ENCODE measurements at regions not wholly inside any gene's neighbourhood (a gene's known extent, or its start where the extent isn't known, plus 50 kb on each side); places are given as distances from the start of the nearest gene placed in this dataset.

DNA sequence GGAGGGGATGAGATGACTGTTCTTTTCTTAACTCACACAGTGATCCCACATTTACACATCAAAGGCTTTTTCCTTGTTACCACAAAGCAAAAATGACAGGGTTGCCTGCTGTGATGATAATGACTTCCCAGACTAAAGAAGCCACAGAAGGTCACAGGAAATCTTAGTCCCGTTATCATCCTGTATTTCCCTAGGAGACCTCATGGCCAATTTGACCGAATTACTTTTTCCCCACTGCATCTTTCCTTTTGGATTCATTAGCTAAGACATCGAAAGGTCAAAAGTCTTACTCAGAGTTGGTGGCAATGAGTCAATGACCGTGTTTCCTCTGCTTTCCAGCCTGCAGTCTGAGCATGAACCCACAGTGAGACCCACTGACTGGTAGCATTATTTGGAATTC is 130.1 kb upstream of the INHBA start:
- no peak for DNase-seq (ENCODE audit: low spot score)

DNA sequence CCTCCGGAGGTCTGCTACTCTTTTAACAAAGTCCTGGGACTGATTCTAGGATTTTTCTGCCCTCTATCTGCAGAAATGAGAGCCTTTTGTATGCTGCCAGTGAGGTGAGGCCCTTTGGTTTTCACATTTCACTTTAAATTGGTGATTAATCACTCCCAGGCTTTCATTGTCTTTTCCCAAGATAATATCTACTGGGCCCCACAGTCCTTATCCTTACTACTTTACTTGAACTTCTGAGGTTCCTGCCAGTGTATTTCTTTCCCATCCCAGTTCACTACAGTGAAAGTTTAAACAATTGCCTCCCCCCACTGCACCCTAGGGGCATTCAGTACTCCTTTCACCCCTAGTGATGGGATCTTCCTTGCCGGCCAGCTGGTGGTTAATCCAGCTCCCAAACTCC is 127.4 kb upstream of the INHBA start:
- DNase-seq (ENCODE audit: low spot score), result no peak

DNA sequence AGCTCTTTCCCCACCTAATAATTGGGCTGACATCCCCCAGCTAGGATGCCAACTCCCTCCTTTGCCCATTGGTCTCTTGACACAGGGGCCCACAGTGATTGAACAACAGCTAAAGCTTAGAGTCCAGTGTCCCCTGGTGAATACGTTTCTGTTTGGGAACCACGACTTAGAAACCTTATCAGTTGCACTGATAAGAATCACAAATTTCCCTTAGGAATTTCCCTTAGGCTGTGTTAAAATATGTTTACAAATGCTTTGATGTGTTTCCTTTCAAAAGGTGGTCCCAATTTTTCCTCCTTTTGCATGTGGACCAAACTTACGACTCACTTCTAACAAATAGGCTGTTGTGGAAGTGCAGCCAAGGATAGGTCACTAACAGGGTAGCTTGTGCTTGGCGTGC is 126.0 kb upstream of the INHBA start:
- DNase-seq (ENCODE audit: low spot score), result no peak

DNA sequence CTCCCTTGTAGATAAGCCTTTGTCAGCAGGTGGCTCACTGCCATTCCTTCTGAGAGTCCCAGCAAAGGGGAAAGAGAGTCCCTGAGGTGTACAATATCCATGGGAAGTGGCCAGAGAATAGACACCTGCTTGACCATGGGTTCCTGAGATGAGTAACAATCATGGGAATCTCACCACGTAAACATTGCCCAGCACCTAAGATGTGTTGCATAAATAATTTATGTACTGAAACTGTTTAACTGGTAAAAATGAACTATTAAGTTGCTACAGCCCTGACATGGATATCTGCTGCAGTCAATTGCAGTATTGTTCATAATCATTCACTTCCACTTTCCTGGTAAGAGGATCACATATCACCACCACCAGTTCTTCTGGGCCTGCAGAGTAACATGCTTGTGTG is 123.8 kb upstream of the INHBA start:
- DNase-seq (ENCODE audit: low spot score), result no peak

DNA sequence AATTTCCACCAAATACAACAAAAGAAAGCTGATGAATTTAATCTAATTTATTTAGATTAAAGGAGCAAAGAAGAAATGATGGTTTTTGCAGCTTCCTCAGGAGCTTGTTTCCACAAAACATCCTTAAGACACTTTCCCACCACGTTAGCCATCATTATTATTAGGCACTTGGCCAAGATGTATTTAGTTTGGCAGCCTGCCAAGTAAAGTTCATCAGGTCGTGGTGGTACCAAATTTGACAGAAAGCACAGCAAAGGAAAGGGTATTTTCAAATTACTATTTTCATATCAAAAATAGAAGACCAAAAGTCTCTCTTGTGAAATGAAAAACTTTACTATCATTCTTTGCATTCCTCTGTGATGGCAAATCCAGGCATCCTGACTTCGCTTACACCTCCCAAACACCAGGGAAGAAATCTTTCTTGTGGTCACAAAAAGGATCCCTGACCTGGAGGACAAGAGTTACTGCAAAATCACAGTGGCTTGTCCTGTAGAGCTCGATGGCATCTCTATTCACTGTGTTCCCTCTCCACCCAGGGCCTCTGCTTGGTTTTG is 123.1 kb upstream of the INHBA start:
- DNase-seq (ENCODE audit: low spot score), result peak; percentile 9

DNA sequence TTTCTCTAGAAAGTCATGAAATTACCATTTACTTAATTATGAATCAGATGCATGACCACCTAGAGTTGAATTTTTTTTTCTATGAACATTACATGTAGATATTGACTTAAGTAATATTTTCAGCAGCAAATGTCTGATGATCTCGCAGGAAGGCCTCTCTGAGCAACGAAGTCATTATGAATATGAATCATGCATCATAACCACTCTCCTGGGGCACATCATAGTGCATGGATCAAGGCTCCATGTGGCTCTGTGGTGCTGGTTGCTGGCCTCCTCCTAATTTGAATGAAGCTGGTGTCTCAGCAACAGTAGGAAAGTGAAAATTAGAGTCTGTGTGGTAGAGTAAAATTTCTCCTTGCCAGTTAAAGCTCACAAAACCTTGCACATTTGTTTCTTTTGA is 121.4 kb upstream of the INHBA start:
- no peak for DNase-seq (ENCODE audit: low spot score)

DNA sequence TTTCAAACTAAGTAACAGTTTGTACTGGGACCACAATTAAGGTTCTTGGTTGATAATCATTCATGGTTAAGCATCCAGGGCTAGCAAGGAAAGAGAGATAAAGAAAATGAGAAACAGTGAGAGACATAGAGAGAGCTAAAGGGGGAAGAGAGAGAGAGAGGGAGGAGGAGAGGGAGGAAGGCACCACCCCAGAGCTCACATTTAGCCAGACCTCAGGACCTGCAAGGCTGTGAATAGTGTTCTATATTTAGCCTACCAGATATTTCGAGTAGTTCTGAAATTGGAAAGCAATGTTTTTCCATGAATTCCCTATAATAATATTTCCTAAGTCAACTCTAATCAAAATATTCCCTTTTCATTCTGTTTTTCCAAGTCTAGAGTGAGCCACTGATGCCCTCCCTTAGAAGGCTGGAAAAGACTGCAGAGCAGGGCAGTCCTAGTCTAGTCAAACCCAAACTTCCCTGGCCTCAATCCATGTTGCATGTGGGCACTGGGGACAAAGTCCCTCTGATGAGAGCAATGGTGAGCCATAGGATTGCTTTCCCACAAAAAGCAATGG is 119.4 kb upstream of the INHBA start:
- no peak for DNase-seq (ENCODE audit: low spot score)

DNA sequence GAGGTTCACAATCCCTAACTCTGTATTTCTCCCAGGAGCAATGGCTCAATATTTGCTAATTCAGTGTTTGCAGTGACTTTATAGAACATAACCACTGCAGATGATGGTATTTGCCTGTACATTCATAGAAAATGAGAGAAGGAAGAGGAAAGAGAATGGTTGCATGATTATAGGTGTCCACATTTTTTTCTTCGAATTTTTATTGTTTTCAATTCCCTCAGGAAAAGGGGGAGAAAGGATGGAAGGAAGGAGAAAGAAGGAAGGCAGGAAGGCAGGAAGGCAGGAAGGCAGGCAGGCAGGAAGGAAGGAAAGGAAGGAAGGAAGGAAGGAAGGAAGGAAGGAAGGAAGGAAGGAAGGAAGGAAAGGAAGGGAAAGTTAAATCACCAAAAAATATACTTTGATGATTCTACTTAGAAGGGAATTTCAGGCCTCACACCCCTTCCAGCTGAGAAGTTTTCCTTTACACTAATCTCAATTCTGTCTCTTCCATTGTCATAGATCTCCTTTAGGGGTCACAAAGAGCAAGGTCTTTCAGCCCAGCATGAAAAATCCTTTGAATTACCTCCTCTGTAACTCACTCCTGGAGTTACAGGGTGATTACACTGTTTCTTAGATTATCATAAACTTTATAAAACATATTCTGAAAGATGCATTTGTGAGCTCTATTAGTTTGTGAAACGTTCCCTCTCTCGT is 118.8 kb upstream of the INHBA start:
- DNase-seq (ENCODE audit: low spot score), result no peak

DNA sequence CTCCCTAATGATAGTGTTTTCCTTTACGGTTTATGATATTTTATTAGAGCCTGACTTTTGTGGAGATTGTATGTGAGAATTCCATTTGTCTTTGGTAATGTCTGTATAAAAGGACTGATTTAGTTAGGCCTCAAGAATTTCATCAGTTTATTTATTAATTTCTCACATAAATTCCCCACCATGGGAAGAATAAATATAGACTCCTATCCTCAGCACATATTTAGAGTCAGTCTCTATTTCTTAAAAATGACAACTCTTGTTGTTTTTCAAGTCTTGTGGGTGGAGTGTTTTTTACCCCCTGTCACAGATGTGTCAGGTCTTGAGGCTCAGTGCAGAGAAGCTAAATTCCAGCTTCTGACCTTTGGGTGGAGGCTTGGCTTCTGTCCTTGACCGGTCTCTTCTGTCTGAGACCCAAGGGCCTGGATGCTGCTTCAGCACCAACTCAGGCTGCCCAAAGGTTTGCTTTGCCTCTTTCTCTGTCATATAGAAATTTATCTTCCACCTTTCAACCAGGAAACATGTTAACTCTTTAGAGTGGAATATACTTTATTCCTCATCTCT is 117.3 kb upstream of the INHBA start:
- DNase-seq (ENCODE audit: low spot score), result no peak

DNA sequence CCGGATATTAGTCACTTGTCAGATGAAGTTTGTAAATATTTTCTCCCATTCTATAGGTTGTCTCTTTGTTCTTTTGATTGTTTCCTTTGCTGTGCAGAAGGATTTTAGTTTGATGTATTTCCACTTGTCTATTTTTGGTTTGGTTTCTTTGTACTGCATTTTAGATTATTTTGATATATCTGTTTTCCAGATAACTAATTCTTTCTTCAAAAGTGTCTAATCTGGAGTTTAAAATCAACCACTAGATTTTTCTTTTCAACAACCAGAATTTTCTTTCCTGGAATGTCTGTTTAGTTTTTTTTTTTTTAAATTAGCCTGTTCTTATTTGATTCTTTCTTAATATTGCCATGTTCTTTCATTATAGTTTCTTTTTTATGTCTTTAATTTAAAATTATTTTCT is 116.8 kb upstream of the INHBA start:
- DNase-seq (ENCODE audit: low spot score), result no peak

DNA sequence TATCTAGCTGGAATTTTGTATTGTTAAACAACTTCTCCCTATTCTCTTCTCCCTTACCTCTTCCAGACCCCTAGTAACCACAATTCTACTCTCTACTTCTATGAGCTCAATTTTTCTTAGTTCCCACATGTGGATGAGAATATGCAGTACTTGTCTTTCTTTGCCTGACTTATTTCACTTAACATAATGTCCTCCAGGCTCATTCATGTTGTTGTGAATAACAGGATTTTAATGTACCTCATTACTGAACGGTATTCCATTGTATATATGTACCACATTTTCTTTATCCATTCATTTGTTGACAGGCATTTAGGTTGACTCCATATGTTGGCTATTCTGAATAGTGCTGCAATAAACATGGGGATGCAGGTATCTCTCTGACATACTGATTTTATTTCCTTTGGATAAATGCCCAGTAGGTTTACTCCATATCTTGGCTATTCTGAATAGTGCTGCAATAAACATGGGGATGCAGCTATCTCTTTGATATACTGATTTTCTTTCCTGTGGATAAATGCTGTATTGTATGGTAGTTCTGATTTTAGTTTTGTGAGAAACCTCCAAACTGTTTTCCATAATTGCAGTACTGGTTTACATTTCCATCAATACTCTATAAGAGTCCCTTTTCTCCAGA is 116.0 kb upstream of the INHBA start:
- no peak for DNase-seq (ENCODE audit: low spot score)

DNA sequence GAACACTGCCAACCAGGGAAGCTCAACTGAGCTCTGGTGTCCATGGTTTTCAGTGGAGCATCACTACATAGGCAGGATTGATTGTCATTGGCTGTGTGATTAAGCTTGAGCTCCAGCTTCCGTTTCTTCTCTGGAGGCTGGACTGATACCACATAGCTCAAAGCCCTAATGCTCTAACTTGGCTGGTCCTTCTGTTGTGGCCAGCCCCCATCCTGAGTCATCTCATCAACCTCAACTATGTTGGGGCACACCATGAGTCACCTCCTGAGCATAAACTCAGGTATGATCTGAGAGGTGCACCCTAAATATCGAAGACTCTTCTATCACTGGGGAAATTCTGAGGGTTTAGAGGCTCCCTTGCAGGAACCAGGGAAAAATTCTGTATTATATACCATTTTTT is 114.5 kb upstream of the INHBA start:
- DNase-seq (ENCODE audit: low spot score), result no peak

DNA sequence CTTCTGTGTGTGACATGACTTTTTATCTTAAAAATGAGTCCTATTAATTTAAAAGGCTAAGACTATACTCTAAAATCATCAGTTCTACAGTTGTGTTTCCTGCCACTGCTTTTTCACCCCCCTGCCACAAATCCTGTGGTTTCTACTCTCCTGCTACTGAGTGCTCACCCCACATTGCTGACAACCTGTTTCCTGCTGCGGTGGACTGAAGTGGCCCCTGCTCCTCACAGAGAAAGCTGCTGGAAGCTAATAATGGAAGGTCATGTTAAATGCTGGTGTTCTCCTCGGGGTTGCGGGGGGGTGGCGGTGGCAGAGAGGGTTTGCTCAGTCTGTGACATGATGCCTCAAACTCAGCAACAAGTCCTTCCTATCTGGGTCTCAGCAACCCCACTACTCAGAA is 113.2 kb upstream of the INHBA start:
- no peak for DNase-seq (ENCODE audit: low spot score)

DNA sequence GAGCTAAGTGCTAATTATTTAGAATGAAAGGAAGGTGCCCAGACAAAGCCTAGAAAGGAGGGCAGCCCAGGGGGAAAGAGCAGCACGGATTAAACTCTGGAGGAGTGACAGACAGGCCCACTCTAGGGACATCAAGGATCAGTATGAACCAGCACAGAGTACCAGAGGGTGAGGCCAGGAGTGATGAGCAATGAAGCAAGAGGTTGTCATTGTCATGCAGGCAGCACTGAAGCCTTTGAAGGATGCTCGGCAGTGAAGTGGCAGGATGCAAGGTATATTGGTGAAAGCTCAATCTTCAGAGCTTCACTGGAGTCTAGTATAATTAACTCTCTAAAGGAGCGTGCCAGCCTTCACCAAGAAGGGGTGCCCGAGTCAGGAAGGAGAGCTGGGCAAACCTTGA is 112.0 kb upstream of the INHBA start:
- no peak for DNase-seq (ENCODE audit: low spot score)

DNA sequence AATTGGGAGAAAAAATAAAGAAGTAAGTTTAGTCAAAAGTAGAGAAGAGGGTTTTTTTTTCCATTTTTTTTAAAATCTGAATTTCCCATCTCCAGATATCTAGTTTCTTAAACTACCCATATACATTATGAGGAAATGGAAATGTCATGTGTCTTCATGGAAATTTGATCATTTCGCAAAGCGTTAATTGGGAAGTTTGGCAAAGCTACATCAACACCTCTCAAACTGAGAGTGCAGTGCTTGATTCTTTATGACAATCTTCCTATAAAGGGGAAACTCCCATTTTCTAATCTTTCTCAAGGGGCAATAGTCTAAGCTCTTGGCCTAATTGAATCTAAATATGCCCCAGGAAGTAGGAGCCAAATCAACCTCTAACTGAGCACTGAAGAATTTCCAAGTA is 110.4 kb upstream of the INHBA start:
- no peak for DNase-seq (ENCODE audit: low spot score)

DNA sequence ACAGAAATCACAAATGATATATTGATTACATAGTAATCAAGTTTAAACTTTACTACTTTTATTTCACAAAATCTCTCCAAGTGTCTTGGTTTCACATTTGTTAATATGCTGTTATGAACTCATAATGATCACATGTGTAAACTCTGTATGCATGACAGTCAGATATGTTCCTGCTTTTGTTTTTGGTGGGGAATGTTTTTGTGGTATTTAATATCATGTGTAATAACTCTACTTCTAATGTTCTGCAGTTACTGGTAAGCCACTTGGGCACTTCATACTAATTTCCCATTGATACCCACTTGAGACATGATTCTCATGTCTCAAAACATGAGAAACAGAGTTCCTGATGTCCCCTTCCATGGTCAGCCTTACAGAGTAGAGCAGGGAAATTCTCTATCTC is 109.1 kb upstream of the INHBA start:
- DNase-seq (ENCODE audit: low spot score), result no peak

DNA sequence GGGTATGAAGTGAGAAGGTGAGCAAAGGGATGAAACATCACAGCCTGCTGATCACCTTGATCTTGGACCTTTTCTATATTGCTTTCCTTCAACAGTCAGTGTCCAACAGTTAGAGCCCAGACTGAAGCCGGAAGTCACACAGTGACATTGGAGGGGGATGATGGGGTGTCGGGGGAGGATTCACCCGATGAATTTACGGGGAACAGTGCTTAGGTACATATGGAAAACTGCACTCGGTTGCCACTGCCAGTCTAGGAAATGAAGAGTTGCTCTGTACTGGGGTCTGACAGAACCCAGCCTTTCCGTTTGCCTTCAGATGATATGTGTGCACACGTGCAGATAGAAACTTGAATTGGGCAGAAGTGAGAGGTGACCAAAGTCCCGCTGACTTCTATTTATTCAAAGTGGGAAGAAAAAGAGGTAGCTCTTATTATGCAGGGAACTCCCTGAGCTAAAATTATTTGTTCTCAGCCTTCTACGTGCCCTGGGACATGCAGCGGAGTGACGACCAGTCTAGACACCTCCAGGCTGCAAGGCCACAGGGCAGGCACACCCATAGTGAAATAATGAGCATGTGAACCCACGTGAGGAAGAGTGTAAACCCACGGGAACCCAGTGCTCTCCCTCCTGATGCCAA is 107.2 kb upstream of the INHBA start:
- DNase-seq (ENCODE audit: low spot score), result no peak

DNA sequence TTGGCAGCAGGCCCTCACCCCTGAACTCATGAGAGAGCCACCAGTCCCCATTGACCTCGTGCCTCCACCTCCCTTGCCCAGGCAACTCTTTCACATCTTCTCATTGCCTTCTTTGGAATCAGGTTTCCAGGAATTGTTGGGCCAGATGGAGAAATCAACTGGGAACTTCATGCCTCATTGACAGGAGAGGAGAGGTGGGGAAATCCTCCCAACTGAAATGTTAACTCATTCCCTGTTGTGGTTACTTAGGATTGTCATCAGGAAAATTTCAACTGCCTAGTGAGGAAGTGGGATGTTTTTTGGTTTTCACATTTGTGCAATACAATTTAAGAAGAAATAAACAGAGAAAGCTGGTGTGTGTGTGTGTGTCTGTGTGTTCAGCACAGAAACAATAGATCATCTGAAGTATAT is 106.6 kb upstream of the INHBA start:
- no peak for DNase-seq (ENCODE audit: low spot score)

DNA sequence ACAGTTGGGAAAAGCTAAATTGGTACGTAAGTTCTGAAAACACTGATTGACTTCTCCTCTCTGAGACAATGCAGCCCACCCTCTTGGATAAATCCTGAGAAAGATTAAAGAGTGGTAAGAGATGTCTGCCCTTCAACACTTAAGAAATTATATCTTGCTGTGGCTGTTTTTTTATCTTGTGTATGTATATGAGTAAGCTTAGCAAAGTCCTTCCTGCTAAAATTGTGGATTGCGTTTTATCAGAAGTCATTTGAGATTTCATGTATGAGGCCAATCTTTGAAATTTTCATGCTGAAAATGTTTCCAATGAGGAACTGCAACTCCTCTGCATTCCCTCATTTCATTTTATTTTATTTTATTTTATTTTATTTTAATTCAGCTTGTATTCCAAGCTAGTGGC is 106.2 kb upstream of the INHBA start:
- DNase-seq (ENCODE audit: low spot score), result no peak

DNA sequence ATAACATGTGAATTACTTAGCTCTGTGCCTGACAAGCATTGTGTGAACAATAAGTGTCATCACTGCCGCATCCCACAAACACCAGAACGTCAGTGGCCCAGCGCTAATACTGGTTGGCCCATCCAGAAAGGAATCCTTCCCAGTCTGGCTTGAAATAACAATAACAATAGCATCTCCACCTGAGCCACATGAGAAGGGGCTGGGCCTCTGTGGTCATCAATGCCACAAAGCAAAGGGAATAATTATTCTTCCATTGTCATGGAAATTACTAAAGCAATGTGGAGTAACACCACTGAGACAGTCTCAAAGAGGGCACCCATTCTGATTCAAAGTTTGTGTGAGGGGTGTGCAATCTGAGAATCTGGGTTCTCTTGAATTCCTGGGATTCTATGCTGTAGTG is 105.7 kb upstream of the INHBA start:
- no peak for DNase-seq (ENCODE audit: low spot score)

DNA sequence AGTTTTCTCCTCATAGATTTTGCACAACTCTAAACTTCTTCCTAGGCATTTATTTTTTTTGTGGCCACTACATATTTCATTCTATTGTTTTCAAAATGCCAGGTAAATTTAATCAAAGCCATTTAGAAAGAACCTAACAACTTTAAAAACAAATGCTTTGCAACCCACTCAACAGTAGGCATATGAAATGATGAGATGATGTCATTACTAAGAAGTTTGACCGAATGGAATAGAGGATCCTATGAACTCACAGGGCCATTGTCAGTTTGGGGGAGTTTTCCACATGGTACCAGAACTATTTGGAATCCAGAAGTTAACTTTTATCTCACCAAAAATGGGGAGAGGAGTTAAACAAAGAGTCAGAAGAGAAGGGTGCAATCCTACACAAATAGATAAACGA is 100.7 kb upstream of the INHBA start:
- no peak for DNase-seq (ENCODE audit: low spot score)

DNA sequence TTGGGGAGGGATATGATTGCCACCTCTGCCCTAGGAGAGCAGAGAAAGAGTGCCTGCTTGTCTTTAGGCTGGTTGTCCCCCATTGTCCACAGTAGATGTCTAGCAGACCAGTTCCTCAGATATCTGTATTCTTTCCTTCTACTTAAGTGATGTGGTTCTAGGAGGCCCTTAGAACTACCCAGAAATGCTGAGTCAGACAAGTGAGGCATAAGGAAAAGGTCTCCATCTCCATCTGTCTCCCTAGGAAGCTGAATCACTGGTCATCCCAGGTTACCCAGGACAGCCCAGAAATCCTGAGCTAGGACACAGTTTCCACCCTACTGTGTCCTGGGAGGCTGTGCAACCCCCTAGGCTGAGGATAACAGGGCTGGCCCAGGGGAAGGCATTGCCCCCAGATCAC is 93.4 kb upstream of the INHBA start:
- no peak for DNase-seq (ENCODE audit: low spot score)

DNA sequence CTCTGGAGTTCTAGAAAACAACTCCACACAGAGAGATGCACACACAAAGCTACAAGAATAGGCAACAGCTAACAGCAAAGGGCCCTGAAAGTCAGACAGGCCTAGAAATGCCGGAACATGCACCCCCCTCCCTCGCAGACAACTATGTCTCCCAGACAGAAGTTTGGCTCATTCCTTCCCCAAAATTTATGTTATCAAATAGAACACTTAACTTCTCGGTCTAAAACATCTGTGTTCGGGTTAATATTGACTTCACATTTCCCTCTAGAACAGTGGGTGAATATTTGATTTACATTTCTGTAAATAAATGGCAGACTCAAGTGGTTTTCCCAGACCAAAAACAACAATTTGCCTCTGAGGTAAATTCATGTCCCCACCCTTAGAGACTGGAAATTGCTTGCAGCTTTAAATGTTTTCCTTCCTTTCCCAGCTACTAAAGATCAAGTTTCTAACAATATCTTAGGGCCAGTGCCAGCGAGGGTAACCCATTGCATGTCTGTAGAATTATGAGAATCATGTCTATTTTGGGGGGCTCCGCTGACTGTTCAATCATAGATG is 92.5 kb upstream of the INHBA start:
- DNase-seq (ENCODE audit: low spot score), result no peak

Data from NAMALWA (cell line).